NCI-H2081 (cell line): ENCODE measurements at regions not wholly inside any gene's neighbourhood (a gene's known extent, or its start where the extent isn't known, plus 50 kb on each side); places are given as distances from the start of the nearest gene placed in this dataset.

ENCODE experiments used
- DNase-seq, 2 experiments: peaks; one replicate each; lab custom pipeline; 2025; lab: John Stamatoyannopoulos, UW

GRCh38 chr2:162963156-162963555 is 124.6 kb upstream of the KCNH7 start:
- DNase-seq: no peak

- no peak for DNase-seq
These were observed 107.2 kb upstream of the KCNH7 start for GRCh38 chr2:162945785-162946184.

GRCh38 chr2:162938387-162938786 is 99.8 kb upstream of the KCNH7 start:
- DNase-seq: no peak

- no peak for DNase-seq
These were observed 95.6 kb upstream of the KCNH7 start for GRCh38 chr2:162934191-162934590.

- DNase-seq: no peak
These were observed 93.8 kb upstream of the KCNH7 start for GRCh38 chr2:162932416-162932815.

- no peak for DNase-seq
These were observed 91.0 kb upstream of the KCNH7 start for GRCh38 chr2:162929571-162929970.

- DNase-seq: no peak
These were observed 89.8 kb upstream of the KCNH7 start for GRCh38 chr2:162928356-162928755.

- no peak for DNase-seq
These were observed 88.3 kb upstream of the KCNH7 start for GRCh38 chr2:162926907-162927306.

- no peak for DNase-seq
These were observed 87.9 kb upstream of the KCNH7 start for GRCh38 chr2:162926501-162926900.

- no peak for DNase-seq
These were observed 87.0 kb upstream of the KCNH7 start for GRCh38 chr2:162925595-162925994.

- DNase-seq: no peak
These were observed 80.5 kb upstream of the KCNH7 start for GRCh38 chr2:162919111-162919510.

GRCh38 chr2:162917626-162918025 is 79.1 kb upstream of the KCNH7 start:
- DNase-seq: no peak

- no peak for DNase-seq
These were observed 77.8 kb upstream of the KCNH7 start for GRCh38 chr2:162916286-162916801.

- DNase-seq: no peak
These were observed 77.3 kb upstream of the KCNH7 start for GRCh38 chr2:162915858-162916257.

- DNase-seq: no peak
These were observed 75.6 kb upstream of the KCNH7 start for GRCh38 chr2:162914161-162914560.

GRCh38 chr2:162912787-162913186 is 74.2 kb upstream of the KCNH7 start:
- no peak for DNase-seq

- no peak for DNase-seq
These were observed 70.0 kb upstream of the KCNH7 start for GRCh38 chr2:162908567-162908966.

- peak; percentile 66 to 78 for DNase-seq
These were observed 52.2 kb upstream of the KCNH7 start for GRCh38 chr2:162890690-162891311.

- peak; percentile 2 to 59 for DNase-seq
These were observed 50.1 kb upstream of the KCNH7 start for GRCh38 chr2:162888652-162889051.
